HepG2 (cell line): ENCODE measurements at regions not wholly inside any gene's neighbourhood (a gene's known extent, or its start where the extent isn't known, plus 50 kb on each side); places are given as distances from the start of the nearest gene placed in this dataset.

ENCODE experiments used
- ATAC-seq: fragments of 200-7000 bp; cut with Tn5 transposase; 3 replicates; pipeline ENCODE4 v1.9.1; 2020; ENCODE audit warnings: mild to moderate bottlenecking, moderate library complexity
- BruUV-seq: library from RNA; stranded (reverse); fragments of 400-500 nt; replicated peaks from 2 replicates; lab custom pipeline; 2021; lab: Mats Ljungman, UMichigan
- CTCF ChIA-PET: fragments of 300-600 bp; formaldehyde crosslinking; extraction: SDS; loops from one replicate; lab custom pipeline; 2021; ENCODE audit warnings: low total read pairs, inconsistent platforms, low intra/inter-chr PET ratio; lab: Yijun Ruan, JAX
- POLR2A ChIA-PET: fragments of 350-600 bp; sonication (Branson Sonifier 250); formaldehyde crosslinking; loops from one replicate; lab custom pipeline; 2020; ENCODE audit warnings: antibody characterized with exemption, inconsistent platforms; lab: Yijun Ruan, JAX
- DNase-seq: peaks from one replicate; pipeline ENCODE4 v3.0.0-alpha.2; 2015; ENCODE audit warnings: low spot score
- FAIRE-seq: peaks from 3 replicates; lab custom pipeline; 2011; peaks lifted over from hg19 to GRCh38; lab: Jason Lieb, UNC
- H2AFZ ChIP-seq: one replicate; pipeline ENCODE4 v1.6.1; 2011; ENCODE audit warnings: low read length, inconsistent platforms
- H3K27ac ChIP-seq: fragments of 300-600 bp; 3 replicates; pipeline ENCODE4 v1.8.0; 2011; ENCODE audit warnings: mixed run types, mild to moderate bottlenecking, mixed read lengths, low read length, inconsistent platforms; ENCODE audit not compliant: insufficient read depth; ENCODE audit errors: extremely low read length
- H3K27me3 ChIP-seq, 2 experiments: fragments of 200-600 bp in 1 of 2; 2 replicates in 1 of 2; 3 replicates in 1 of 2; pipeline versions ENCODE4 v1.6.0 to v1.8.0; 2011; ENCODE audit warnings: low read length in 2 of 2, mild to moderate bottlenecking in 2 of 2, moderate library complexity in 2 of 2, inconsistent platforms in 1 of 2; ENCODE audit not compliant: insufficient read depth in 2 of 2, control insufficient read depth in 1 of 2
- H3K36me3 ChIP-seq, 2 experiments: fragments of 200-600 bp in 1 of 2; replicated peaks in 1 of 2; 2 replicates in 1 of 2; 3 replicates in 1 of 2; pipeline versions ENCODE4 v1.5.1 to v1.8.0; 2011; ENCODE audit warnings: low read length in 2 of 2, inconsistent platforms in 1 of 2; ENCODE audit not compliant: insufficient read depth in 2 of 2, control insufficient read depth in 1 of 2
- H3K4me1 ChIP-seq: 2 replicates; pipeline ENCODE4 v1.5.1; 2012; ENCODE audit warnings: low read length, inconsistent platforms; ENCODE audit not compliant: insufficient read depth
- H3K4me2 ChIP-seq: 2 replicates; pipeline ENCODE4 v1.6.0; 2011; ENCODE audit warnings: low read depth, low read length, inconsistent platforms
- H3K4me3 ChIP-seq, 3 experiments: fragments of 200-600 bp in 1 of 3; sonication (generic), shearing (Covaris generic) in 1 of 3; replicated peaks in 1 of 3; 2 replicates each; pipeline ENCODE4 v1.5.1; 2011 to 2016; ENCODE audit warnings: low read length in 3 of 3, inconsistent platforms in 2 of 3, low read depth in 2 of 3, mild to moderate bottlenecking in 2 of 3, control low read depth in 1 of 3, mixed read lengths in 1 of 3; ENCODE audit not compliant: insufficient read depth in 1 of 3
- H3K79me2 ChIP-seq: one replicate; pipeline ENCODE4 v1.6.1; 2011; ENCODE audit warnings: low read length, inconsistent platforms; ENCODE audit not compliant: insufficient read depth
- H3K9ac ChIP-seq: 2 replicates; pipeline ENCODE4 v1.6.0; 2011; ENCODE audit warnings: mild to moderate bottlenecking, low read depth, low read length, inconsistent platforms; ENCODE audit not compliant: insufficient read depth
- H3K9me3 ChIP-seq: 2 replicates; pipeline ENCODE4 v1.5.1; 2012; ENCODE audit warnings: mild to moderate bottlenecking, low read length
- H4K20me1 ChIP-seq: 2 replicates; pipeline ENCODE4 v1.6.0; 2011; ENCODE audit warnings: inconsistent platforms, mild to moderate bottlenecking, low read length, moderate library complexity; ENCODE audit not compliant: insufficient read depth
- FOXA3 ChIP-seq: IDR thresholded peaks from 2 replicates; pipeline ENCODE4 v1.6.1; 2016; ENCODE audit warnings: missing genetic modification reagents, missing compliant biosample characterization
- POLR2AphosphoS5 ChIP-seq: IDR thresholded peaks from 2 replicates; pipeline ENCODE4 v1.6.1; 2012; ENCODE audit warnings: low read depth, low read length
- ZBTB49 ChIP-seq: sonication (generic); formaldehyde crosslinking; IDR thresholded peaks from 2 replicates; pipeline ENCODE4 v1.4.0; 2020; ENCODE audit warnings: missing genetic modification reagents, borderline replicate concordance
- ZFP91 ChIP-seq: sonication (generic); formaldehyde crosslinking; IDR thresholded peaks from 2 replicates; pipeline ENCODE4 v1.9.0; 2022; ENCODE audit warnings: missing genetic modification reagents, mild to moderate bottlenecking, borderline replicate concordance
- ZHX2 ChIP-seq, 2 experiments: sonication (generic) in 1 of 2; formaldehyde crosslinking in 1 of 2; IDR thresholded peaks; 2 replicates each; pipeline versions ENCODE4 v1.6.1 to v1.9.0; 2014 to 2022; ENCODE audit warnings: antibody characterized with exemption in 1 of 2, borderline replicate concordance in 1 of 2, inconsistent platforms in 1 of 2, low read depth in 1 of 2, missing genetic modification reagents in 1 of 2
- ZNF775 ChIP-seq: sonication (generic); formaldehyde crosslinking; IDR thresholded peaks from 2 replicates; pipeline ENCODE4 v1.4.0; 2020; ENCODE audit warnings: missing genetic modification reagents, mild to moderate bottlenecking, moderate library complexity, borderline replicate concordance
- WGBS: methylation state at CpG from one replicate; pipeline ENCODE4 v1.1.6; 2017; ENCODE audit warnings: low lambda C conversion rate; 5-methylcytosine and 5-hydroxymethylcytosine counted together
- in situ Hi-C: cut with HindIII; loops from 2 replicates; pipeline ENCODE4 v1.10.0; 2017; ENCODE audit warnings: low pct_unique_long_range_greater_than_20kb; ENCODE audit not compliant: extremely low pct_ligation_motif_present
- intact Hi-C: fragments of 100-400 bp; cut with micrococcal nuclease; formaldehyde crosslinking; loops from one replicate; pipeline ENCODE4 v1.10.0; 2022; ENCODE audit not compliant: unreplicated experiment

- no peaks in the 10 kb centered on the region for H4K20me1 ChIP-seq
- no peaks in the 10 kb centered on the region for H3K4me1 ChIP-seq
- intact Hi-C loops (no loop called here), in situ Hi-C loops (no loop called here)
- H3K4me2 ChIP-seq = no peak overlapping the region
- DNase-seq (no peak), ATAC-seq (no peak), FAIRE-seq (no peak)
- no TSS peak for BruUV-seq
- H3K4me3 ChIP-seq = no peak overlapping the region
- H3K27me3 ChIP-seq = no peaks in the 10 kb centered on the region
- no peaks in the 10 kb centered on the region for H3K36me3 ChIP-seq
- ChIA-PET CTCF (no interaction called here), POLR2A (no interaction called here)
- no peak overlapping the region for H3K9ac ChIP-seq
- no peak overlapping the region for H3K27ac ChIP-seq
- H3K9me3 ChIP-seq = no peaks in the 10 kb centered on the region
- H3K79me2 ChIP-seq = no peaks in the 10 kb centered on the region
- TF ChIP-seq ZHX2 (IDR thresholded peaks at IDR 0.05; ENCODE audit: low read depth) = no peak
- no peak for TF ChIP-seq ZHX2 (CRISPR knock-in tag; IDR thresholded peaks at IDR 0.05; ENCODE audit: borderline replicate concordance)
- no peak for TF ChIP-seq ZBTB49 (CRISPR knock-in tag)
- no peak for TF ChIP-seq FOXA3
- no peak for TF ChIP-seq ZNF775 (CRISPR knock-in tag)
- no peak for TF ChIP-seq ZFP91
- TF ChIP-seq POLR2AphosphoS5 = no peak
- WGBS = 0% methylated on average over 1 of the region's 1 CpG
- H2AFZ ChIP-seq = no peak overlapping the region
Measured at GRCh38 chr1:112209493-112209892, 186.5 kb upstream of the CTTNBP2NL start.
